Spleen (tissue), 3 donors: ENCODE measurements at regions not wholly inside any gene's neighbourhood (a gene's known extent, or its start where the extent isn't known, plus 50 kb on each side); places are given as distances from the start of the nearest gene placed in this dataset.

Experiments used
- POLR2A ChIP-seq, 3 donors: fragments of 450-650 bp; IDR thresholded peaks; one replicate each; pipeline ENCODE4 v1.5.1; 2017; ENCODE audit warnings: antibody characterized with exemption in 3 of 3, mild to moderate bottlenecking in 1 of 3
- POLR2AphosphoS5 ChIP-seq, 3 donors: sonication (generic); formaldehyde crosslinking; IDR thresholded peaks; one replicate each; pipeline ENCODE4 v1.5.1; 2017; ENCODE audit warnings: antibody characterized with exemption in 3 of 3

DNA sequence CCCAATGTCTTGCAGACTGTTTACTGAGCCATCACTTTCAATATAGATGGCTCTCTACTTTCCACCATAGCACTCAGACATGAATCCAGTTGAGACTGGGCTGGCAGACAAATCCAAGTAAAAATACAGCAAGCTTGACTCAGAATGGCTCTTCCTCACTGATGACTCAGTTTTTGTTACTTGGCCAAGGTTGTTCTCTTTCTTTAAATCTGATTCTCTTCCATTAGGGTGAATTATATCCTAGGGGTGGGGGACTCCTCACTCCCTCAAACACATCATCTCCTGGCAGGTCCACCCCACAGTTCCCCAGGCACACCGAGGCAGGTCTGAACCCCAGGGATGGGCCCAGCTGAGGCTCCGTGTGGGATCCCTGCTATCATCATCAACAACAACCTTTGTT, 157.9 kb downstream of the MEX3B start:
- TF ChIP-seq POLR2A (IDR thresholded peaks at IDR 0.05) = no peak
- TF ChIP-seq POLR2AphosphoS5 (IDR thresholded peaks at IDR 0.05) = no peak
